ENCODE measurements at regions not wholly inside any gene's neighbourhood (a gene's known extent, or its start where the extent isn't known, plus 50 kb on each side); places are given as distances from the start of the nearest gene placed in this dataset.
"Not testable (repeated sequence)": the region's sequence is repeated elsewhere in the genome, so short reads cannot be mapped to it uniquely, and the experiment has no call there.

GRCh38 chr4:92198711-92199110 lies 105.1 kb upstream of the GRID2 start:
- no peak for DNase-seq (ENCODE audit: low read depth in 4 of 4, low spot score in 3 of 4)

- no peak for DNase-seq (ENCODE audit: low read depth in 4 of 4, low spot score in 3 of 4)
These were observed 104.6 kb upstream of the GRID2 start for GRCh38 chr4:92199135-92199534.

- DNase-seq (ENCODE audit: low read depth in 4 of 4, low spot score in 3 of 4): no peak
These were observed 92.9 kb upstream of the GRID2 start for GRCh38 chr4:92210906-92211305.

- no peak for DNase-seq (ENCODE audit: low read depth in 4 of 4, low spot score in 3 of 4)
These were observed 88.3 kb upstream of the GRID2 start for GRCh38 chr4:92215476-92215875.

- DNase-seq (ENCODE audit: low read depth in 4 of 4, low spot score in 3 of 4): no peak
These were observed 72.3 kb upstream of the GRID2 start for GRCh38 chr4:92231511-92231910.

- no peak for DNase-seq (ENCODE audit: low read depth in 4 of 4, low spot score in 3 of 4)
These were observed 71.2 kb upstream of the GRID2 start for GRCh38 chr4:92232566-92232965.

- no peak for DNase-seq (ENCODE audit: low read depth in 4 of 4, low spot score in 3 of 4)
These were observed 69.2 kb upstream of the GRID2 start for GRCh38 chr4:92234393-92235176.

- peak in 1 of 4 donors; percentile 1 for DNase-seq (ENCODE audit: low read depth in 4 of 4, low spot score in 3 of 4)
These were observed 68.0 kb upstream of the GRID2 start for GRCh38 chr4:92235731-92236130.

- no peak for DNase-seq (ENCODE audit: low read depth in 4 of 4, low spot score in 3 of 4)
These were observed 66.9 kb upstream of the GRID2 start for GRCh38 chr4:92236877-92237276.

- DNase-seq (ENCODE audit: low read depth in 4 of 4, low spot score in 3 of 4): no peak
These were observed 66.2 kb upstream of the GRID2 start for GRCh38 chr4:92237559-92237958.

GRCh38 chr4:92241094-92241493 lies 62.7 kb upstream of the GRID2 start:
- DNase-seq (ENCODE audit: low read depth in 4 of 4, low spot score in 3 of 4): no peak

- DNase-seq (ENCODE audit: low read depth in 4 of 4, low spot score in 3 of 4): no peak
These were observed 57.4 kb upstream of the GRID2 start for GRCh38 chr4:92246384-92246783.

- no peak for DNase-seq (ENCODE audit: low read depth in 4 of 4, low spot score in 3 of 4)
These were observed 54.2 kb upstream of the GRID2 start for GRCh38 chr4:92249541-92249940.

GRCh38 chr4:92251711-92252110 lies 52.1 kb upstream of the GRID2 start:
- no peak for DNase-seq (ENCODE audit: low read depth in 4 of 4, low spot score in 3 of 4)

GRCh38 chr4:92252358-92252757 lies 51.4 kb upstream of the GRID2 start:
- DNase-seq (ENCODE audit: low read depth in 4 of 4, low spot score in 3 of 4): not testable (repeated sequence)

- DNase-seq (ENCODE audit: low read depth in 4 of 4, low spot score in 3 of 4): no peak
These were observed 50.9 kb upstream of the GRID2 start for GRCh38 chr4:92252846-92253245.

GRCh38 chr4:92253550-92253949 lies 50.2 kb upstream of the GRID2 start:
- no peak for DNase-seq (ENCODE audit: low read depth in 4 of 4, low spot score in 3 of 4)

Measured in right renal pelvis (tissue), 4 donors.